HG03571 (cell line): ENCODE measurements at regions not wholly inside any gene's neighbourhood (a gene's known extent, or its start where the extent isn't known, plus 50 kb on each side); places are given as distances from the start of the nearest gene placed in this dataset.
"Not testable (repeated sequence)": the region's sequence is repeated elsewhere in the genome, so short reads cannot be mapped to it uniquely, and the experiment has no call there.

Experiments used
- ATAC-seq: cut with Tn5 transposase; IDR thresholded peaks from one replicate; pipeline ENCODE4 v1.9.1; 2021; ENCODE audit not compliant: unreplicated experiment

DNA sequence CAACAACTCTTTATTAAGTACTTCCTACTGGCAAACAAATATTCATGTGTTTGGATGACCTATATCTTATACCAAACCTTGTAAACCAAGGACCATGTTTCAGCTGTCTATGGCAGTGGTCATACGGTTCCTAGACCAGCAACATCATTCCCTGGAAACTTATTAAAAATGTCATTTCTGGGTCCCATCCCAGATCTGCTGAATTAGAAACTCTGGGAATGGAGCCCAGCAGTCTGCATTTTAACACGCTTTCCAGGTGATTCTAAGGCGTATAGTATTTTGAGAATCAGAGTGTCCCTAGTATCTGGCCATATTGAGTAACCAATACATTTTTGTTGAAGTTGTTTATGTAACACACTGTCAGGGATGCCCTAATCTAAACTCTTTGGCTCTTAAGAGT, 363.4 kb upstream of the LRRC3B start:
- no peak for ATAC-seq

DNA sequence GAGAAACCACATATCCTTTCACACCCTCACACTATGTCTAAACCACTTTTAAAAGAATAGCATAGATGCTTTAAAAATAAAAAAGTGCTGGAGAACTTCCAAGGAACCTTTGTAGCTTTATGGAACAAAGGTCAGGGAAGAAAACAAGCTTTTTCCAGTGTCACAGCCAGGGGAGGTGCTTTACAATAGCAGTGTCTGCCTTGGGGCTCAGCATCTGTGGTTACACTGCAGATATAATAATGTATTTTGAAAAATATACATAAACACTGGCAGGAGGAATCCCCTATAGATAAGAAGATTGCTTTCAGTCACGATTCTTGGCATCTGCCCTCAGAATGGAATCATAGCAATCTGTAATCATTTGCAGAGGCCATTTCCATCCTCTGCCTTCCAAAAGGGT, 362.4 kb upstream of the LRRC3B start:
- no peak for ATAC-seq

DNA sequence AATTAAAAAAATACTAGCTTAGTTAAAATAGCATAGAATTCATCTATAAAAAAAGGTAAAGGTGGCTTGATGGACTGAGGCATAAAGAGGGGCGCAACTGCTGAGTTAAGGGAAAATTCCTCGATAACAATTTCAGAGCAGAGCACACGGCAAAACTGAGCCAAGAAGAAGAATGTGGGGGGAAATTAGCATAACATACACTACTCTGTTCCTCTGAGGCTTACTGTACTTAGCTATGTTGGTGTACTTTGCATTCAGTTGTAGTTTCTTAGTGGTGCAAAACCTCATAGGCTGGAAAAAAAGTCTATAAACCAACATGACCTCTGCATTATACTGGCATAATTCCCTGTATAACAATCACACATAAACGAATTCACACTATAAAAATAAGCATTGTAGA, 357.9 kb upstream of the LRRC3B start:
- ATAC-seq: no peak

DNA sequence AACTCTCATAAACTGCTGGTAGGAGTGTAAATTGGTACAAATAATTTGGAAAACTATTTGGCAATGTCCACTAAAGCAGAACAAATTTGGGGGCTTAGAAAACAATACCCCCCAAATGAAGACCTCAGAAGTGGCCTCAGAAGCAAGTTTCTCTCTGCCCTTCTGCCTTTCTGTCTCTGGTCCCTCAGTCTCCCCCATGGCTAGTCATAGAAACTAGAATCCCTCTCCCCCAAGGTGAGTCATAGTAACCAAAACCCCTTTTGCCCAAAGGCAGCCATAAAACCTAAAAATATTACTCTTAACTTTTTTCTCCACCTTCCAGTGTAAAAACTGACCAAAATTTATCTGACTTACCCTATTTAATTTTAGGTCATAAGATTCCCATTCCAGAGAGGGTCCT, 350.7 kb upstream of the LRRC3B start:
- no peak for ATAC-seq

DNA sequence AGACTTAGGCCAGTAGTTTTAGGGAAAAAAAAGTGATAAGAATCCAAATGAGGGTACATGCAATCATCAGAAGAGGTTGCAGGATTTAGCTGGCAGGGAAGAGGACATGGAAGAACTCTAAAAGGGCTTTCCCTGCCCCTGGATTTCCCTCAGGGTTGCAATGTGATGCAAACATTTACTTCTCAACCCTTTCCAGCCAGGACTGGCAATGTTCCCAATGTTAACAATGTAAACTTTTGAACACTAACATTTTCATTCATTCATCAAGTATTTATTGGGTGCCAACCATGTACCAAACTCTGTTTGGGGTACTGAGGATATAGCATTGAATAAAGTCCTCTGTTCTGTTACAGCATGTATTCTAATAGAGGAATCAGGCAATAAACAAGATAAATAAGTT, 349.4 kb upstream of the LRRC3B start:
- no peak for ATAC-seq

DNA sequence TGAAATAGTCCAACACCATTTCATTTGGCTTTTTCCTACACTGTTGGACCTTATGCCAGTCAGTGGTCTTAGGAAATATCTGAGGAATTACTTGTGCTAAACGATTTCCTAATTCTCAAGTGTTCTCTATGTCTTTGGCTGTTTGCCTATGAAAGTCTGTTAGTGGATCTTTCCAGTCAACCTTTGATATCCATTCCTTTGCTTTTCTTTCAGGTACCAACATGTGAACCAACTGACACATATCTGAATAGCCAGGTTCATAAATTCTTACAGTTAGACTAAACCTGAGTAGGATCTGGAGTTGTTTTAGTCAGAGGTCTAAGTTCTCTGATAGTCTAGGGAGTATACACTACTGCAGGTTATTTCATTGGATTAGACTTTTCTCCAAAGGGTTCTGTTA, 343.5 kb upstream of the LRRC3B start:
- ATAC-seq: no peak

DNA sequence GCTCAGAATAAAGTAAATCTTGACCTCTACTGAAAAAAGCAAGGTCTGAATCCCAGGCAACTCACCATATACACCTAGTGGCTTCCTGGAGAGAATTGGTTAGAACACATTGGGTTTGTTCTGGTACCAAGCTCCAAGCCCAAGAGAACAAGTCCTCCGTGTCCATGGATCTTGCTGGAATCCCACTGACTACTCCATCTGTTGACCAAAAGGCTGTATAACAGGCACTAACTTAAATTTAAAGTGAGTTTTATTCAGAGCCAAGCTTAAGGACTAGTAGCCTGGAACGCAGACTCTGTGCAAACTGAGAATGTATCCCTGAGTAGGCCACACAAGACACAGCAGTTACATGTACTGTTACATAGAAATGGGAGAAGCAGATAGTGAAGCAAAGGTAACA, 342.1 kb upstream of the LRRC3B start:
- ATAC-seq: no peak

DNA sequence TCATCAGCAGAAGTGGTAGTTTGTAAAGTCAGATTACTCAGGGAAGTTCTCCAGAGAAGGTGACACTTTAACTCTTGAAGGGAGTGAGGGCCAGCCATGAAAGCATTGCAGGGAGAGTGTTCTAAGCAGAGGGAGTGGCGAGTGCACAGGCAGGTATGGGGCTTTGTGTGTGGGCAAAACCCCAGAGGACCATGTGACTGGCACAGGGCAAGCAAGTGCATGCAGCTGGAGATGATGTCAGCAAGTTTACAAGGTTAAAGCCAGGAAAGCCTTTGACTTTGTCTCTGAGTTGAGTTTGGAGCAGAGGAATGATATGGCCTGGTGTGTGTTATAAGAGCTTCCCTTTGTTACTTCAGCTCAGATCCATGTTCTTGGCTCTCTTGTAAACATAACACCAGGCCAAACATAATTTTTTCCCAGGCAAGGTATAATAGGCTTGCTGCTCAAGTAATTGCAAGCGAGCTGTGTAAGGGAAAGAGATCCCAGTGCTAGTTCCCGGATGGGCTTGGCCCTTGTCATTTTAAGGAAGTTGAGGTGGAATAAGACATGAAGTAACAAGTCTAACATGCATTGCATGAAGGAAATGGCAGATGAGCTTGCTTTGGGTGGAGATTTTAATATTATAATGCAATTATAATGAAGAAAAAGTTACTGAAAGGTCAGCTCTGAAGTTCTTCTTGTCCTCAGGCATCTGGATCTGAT, 341.1 kb upstream of the LRRC3B start:
- no peak for ATAC-seq

DNA sequence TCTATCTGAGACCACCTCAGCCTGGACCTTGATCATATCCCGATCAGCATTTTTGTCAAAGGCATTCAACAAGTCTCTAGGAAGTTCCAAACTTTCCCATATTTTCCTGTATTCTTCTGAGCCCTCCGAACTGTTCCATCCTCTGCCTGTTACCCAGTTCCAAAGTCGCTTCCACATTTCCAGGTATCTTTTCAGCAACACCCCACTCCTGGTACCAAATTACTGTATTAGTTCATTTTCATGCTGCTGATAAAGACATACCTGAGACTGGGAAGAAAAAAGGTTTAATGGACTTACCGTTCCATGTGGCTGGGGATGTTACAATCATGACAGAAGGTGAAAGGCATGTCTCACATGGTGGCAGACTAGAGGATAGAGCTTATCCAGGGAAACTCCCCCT, 338.1 kb upstream of the LRRC3B start:
- ATAC-seq: not testable (repeated sequence)

DNA sequence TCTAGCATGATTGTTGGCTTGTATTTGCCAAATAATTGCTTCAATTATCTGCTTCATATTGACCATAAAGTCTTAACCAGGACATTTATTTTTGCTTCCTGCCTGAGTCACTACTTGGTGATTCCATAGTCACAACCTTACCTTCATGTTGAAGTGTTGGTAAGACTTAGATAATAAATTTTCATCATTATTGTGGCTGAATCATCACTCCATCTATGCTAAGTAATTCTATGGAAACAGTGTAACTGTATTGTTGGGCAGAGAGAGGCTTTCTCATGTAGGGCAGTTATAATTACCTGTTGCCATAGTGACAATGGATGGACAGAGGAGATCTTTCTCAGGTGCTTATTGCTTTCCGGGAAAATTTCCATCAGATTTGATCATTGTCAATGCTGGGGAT, 330.7 kb upstream of the LRRC3B start:
- no peak for ATAC-seq

DNA sequence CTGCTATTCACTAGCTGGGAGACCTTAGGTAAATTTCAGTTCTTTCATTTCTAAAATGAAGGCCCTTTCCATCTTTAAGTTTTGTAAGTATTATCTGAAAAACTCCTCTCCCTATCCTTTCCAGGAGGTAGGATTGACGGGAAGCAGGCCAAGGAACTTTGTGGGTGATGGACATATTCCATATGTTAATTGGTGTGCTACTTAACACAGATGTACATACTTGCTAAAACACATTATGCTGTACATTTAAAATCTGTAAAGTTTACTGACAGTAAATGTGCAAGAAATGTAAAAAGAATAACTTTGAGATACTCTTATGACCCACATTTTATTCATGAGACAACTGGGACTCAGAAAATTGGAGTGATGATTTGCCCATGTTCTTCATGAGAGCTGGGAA, 329.8 kb upstream of the LRRC3B start:
- no peak for ATAC-seq

DNA sequence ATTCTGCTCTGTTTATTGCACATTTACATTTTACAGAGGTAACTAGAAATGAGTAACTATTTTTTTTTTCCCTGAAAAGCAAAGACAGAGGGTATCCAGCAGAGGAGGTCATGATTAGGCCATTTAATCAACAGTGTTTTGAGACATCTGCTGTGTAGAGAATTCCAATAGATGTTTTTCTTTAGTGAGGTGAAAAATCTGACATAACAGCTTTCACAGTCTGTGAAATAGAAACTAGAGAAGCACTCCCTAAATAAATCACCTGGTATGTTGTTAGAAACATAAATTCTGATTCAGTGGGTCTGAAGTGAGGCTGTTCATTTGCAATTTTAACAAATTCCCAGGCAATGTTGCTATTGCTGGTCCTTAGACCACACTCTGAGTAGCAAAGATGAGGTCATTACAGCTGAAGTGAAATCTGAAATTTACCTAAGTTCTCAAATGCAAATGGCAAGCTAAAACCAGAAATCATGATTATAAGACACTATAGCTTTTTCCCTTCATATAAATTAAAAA, 329.2 kb upstream of the LRRC3B start:
- no peak for ATAC-seq

DNA sequence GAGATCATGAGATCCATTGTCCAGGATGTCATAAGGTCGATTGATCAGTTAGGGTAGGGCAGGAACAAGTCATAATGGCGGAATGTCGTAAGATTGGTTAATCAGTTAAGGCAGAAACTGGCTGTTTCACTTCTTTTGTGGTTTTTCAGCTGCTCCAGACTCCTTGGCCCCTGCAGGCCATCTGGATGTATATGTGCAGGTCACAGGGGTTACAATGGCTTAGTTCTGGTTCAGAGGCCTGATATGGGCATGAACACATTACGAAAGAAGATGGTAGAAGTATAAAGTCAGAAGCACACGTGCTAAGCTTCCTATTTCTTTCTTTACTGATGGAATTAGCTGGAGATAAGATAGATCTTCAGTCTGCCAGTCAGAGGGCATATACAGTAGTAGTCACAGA, 315.4 kb upstream of the LRRC3B start:
- no peak for ATAC-seq

DNA sequence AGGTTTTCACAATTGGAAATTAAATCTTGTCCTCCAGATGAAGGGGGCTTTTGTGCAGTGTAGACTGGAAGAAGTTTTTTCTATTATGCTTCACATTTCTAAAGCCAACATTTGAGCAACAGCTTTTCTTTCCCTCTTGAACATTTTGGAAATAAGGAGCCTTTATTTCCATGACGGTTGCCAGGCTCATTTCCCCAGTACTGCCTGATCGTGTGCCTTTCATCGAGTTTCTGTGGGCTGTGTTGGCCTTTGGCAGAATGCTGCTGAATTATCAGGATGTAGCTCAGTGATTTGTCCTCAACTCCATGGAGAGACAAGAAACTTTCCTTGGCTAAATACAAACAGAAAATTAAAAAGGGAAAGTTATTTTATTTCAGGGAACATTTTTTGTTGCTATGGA, 314.8 kb upstream of the LRRC3B start:
- no peak for ATAC-seq

DNA sequence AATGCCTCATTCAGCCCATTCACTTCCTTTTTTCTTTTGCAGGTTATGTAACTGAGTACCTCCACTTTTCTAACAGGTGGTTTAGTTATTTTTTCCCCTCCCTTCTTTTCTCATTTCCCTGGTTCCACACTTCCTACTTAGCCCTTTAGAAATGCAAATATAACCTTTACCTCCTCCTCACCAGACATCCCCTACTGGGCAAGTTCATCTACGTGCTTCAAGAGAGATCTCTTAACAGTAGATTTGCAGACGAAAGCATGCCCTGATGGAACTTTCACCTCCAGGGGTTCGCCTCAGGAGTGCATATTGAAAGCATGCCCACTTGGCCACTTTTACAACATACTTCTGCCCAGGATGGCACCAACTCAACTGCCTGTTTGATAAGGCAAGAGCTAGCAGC, 314.1 kb upstream of the LRRC3B start:
- ATAC-seq: no peak

DNA sequence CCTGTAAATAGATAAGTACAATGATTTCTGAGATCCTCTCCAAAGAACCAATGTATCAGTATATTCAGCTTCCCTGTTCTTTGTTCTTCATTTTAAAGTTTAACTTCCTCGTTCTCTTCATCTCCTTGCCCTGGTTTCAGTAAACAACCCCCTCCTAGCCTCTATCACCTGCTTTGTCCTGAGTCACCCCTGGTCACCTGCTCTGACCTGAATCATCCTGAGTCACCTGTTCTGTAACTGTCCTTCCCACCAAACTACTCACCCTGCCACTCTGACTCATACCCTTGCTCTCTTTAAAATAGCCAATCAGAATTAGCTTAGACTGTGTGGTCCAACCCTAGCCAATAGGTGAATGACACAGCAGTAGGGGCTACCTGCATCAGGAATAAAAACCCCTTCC, 313.0 kb upstream of the LRRC3B start:
- ATAC-seq: not testable (repeated sequence)

DNA sequence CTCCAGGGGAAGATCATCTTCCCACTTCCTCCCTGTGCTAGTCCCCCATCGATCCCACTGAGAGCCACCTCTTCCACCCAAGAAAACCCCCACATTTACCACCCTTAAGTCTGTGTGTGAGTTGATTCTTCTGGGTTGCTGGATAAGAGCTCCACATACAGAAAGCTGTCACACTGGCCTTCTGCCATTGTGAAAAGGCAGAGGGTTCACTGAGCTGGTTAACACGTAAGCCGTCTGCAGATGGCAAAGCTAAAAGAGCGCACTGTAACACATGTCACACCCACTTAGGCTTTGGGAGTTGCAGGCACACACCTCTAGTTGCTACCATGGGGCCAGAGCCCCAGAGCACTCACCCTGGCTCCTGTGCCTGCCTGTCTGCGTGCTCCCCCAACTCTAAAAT, 309.8 kb upstream of the LRRC3B start:
- ATAC-seq: no peak

DNA sequence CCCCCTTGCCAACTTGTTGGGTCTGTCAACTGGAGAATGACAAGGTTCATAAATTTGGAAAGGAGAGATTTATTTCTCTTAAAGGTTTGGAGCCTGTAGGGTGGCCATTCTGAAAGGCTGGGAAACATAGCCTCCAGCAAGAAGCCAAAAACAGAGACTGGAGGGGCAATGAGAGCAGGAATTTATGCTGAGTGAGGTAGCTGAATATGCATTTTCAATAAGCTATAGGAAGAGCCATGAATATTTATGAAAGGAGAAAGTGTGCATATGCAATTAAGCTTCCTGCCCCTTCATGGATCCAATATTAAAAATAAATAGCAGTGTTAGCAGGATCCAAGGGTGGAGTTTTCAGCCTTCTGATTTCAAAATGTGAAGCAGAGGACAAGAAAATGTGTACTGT, 306.1 kb upstream of the LRRC3B start:
- ATAC-seq: no peak

DNA sequence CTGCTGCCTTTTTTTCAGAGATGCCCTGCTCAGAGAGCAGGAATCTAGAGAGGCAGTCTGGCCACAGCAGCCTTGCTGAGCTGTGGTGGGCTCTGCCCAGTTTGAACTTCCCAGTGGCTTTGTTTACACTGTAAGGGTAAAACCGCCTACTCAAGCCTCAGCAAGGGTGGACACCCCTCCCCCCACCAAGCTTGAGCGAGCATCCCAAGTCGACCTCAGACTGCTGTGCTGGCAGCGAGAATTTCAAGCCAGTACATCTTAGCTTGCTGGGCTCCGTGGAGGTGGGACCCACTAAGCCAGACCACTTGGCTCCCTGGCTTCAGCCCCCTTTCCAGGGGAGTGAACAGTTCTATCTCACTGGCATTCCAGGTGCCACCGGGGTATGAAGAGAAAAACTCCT, 298.8 kb upstream of the LRRC3B start:
- ATAC-seq: not testable (repeated sequence)

DNA sequence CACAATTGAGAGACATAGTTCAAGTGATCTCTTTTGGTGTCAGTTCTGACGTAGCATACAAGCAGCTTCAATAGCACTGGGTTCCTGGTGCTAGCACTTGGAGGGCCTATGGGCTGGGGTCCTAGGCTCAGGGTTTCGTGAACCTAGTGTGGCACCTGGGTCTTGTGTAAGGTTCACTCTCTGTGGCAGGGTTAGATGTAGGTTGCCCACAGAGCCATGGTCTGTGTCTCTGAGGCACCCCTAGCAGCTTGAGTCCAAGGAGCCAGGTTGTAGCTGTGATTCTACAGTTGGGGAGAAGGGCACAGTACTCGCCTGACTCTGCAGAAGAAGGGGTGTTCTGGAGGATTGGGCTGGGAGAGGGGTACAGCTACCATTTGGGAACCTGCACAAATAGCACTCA, 282.6 kb upstream of the LRRC3B start:
- ATAC-seq: no peak

DNA sequence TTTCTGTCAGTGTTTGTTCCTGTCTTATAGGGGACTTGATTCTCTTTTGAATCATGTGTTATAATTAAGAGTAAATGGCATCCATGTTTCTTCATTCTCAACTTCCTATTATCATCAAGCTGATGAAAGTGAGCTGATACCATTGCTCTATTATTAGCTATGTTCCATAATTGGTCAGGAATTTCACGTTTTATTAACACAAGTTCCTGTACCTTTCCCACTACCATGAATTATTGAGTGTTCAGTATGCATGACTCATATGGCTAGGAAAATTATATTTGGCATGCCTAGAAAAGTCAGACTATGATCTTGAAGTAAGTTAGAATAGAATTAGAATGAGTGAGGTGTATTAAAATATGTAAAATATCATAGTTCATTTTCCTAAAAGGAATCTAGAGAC, 278.9 kb upstream of the LRRC3B start:
- ATAC-seq: no peak

DNA sequence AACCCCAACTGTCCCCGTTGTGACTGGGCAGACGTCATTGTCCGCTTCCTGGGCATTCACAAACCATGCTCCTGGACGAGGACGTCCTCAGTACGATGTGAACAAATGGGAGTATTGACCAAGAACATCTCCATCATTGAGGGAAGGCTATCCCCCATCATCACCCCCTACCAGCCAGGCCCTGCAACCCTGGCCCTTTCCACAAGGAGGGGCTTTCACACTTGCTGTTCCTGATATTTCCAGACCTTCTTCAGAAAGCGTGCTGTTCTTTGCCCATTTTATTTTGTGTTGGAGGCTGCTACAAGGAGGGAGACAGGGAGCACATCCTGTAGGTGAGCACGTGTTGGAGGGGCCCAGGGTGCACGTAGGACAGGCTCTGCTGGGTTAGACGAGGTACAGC, 277.0 kb upstream of the LRRC3B start:
- ATAC-seq: no peak

DNA sequence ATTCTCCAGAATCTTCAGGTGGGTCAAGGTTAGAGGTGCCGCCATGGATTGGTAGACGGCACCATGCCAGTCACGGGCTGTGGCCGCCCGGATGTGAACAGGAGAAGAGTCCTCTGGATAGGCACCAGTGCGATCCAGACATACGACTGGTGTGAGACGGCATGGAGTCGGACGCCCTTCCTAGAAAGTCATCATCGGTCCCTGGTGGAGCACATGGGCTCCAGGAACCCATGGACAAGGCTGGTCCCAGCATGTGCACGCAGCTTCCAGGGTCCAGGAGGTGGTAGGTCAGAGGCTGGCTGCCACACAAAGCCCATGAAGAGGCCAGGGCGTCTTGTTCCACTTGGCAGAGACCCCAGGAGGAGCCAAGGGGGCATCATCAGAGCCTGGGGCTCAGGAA, 276.1 kb upstream of the LRRC3B start:
- ATAC-seq: no peak
